OCI-LY7 (cell line): ENCODE measurements at regions not wholly inside any gene's neighbourhood (a gene's known extent, or its start where the extent isn't known, plus 50 kb on each side); places are given as distances from the start of the nearest gene placed in this dataset.

Experiments used
- BruUV-seq: library from RNA; stranded (reverse); fragments of 400-500 nt; replicated peaks from 2 replicates; lab custom pipeline; 2021; lab: Mats Ljungman, UMichigan
- CTCF ChIA-PET: fragments of 300-600 bp; sonication (Branson Sonifier 250); formaldehyde crosslinking; loops from one replicate; lab custom pipeline; 2022; ENCODE audit warnings: antibody characterized with exemption; ENCODE audit not compliant: unreplicated experiment; lab: Charles Lee
- POLR2A ChIA-PET: fragments of 300-600 bp; sonication (Branson Sonifier 250); formaldehyde crosslinking; loops from one replicate; lab custom pipeline; 2022; ENCODE audit warnings: antibody characterized with exemption; lab: Charles Lee
- DNase-seq: peaks from one replicate; pipeline ENCODE4 v3.0.0-alpha.2; 2015; ENCODE audit warnings: low spot score
- H2AFZ ChIP-seq: fragments of 200-600 bp; sonication (generic), shearing (Covaris generic); 2 replicates; pipeline ENCODE4 v1.6.1; 2014; ENCODE audit warnings: mild to moderate bottlenecking, antibody characterized with exemption, low read length, moderate library complexity
- H3K27ac ChIP-seq: fragments of 200-600 bp; sonication (generic); 2 replicates; pipeline ENCODE4 v1.5.1; 2014; ENCODE audit warnings: mixed run types, low read depth, mild to moderate bottlenecking, moderate library complexity, low read length, inconsistent platforms; ENCODE audit not compliant: poor library complexity, severe bottlenecking
- H3K36me3 ChIP-seq: fragments of 200-600 bp; sonication (generic); 2 replicates; pipeline ENCODE4 v1.6.1; 2014; ENCODE audit warnings: mild to moderate bottlenecking, antibody characterized with exemption, low read length, moderate library complexity, mixed read lengths; ENCODE audit not compliant: insufficient read depth
- H3K4me1 ChIP-seq: fragments of 200-600 bp; sonication (generic); 2 replicates; pipeline ENCODE4 v1.5.1; 2014; ENCODE audit warnings: mild to moderate bottlenecking, low read length; ENCODE audit not compliant: insufficient read depth, poor library complexity, severe bottlenecking
- H3K4me2 ChIP-seq: fragments of 200-600 bp; sonication (generic); 2 replicates; pipeline ENCODE4 v1.6.1; 2014; ENCODE audit warnings: mild to moderate bottlenecking, low read length
- H3K4me3 ChIP-seq: fragments of 200-600 bp; sonication (generic); 2 replicates; pipeline ENCODE4 v1.5.1; 2014; ENCODE audit warnings: mild to moderate bottlenecking, low read depth, low read length; ENCODE audit not compliant: poor library complexity, severe bottlenecking
- H3K79me2 ChIP-seq: fragments of 200-600 bp; sonication (generic); 2 replicates; pipeline ENCODE4 v1.6.1; 2016; ENCODE audit warnings: low read depth, mild to moderate bottlenecking, low read length, moderate library complexity, mixed read lengths; ENCODE audit not compliant: insufficient read depth
- H3K9me2 ChIP-seq: fragments of 200-600 bp; sonication (generic); 2 replicates; pipeline ENCODE4 v1.6.1; 2016; ENCODE audit warnings: mild to moderate bottlenecking, low read length, mixed read lengths; ENCODE audit not compliant: insufficient read depth
- H3K9me3 ChIP-seq: fragments of 200-600 bp; sonication (generic); 2 replicates; pipeline ENCODE4 v1.6.1; 2014; ENCODE audit warnings: mild to moderate bottlenecking, mixed run types, low read length, mixed read lengths
- H4K20me1 ChIP-seq: fragments of 200-600 bp; sonication (generic); 2 replicates; pipeline ENCODE4 v1.6.1; 2014; ENCODE audit warnings: mild to moderate bottlenecking, antibody characterized with exemption, low read length, moderate library complexity, mixed read lengths; ENCODE audit not compliant: insufficient read depth
- EZH2phosphoT487 ChIP-seq: fragments of 200-600 bp; sonication (generic); IDR thresholded peaks from 2 replicates; pipeline ENCODE4 v1.6.1; 2018; ENCODE audit warnings: low read depth, borderline replicate concordance, mild to moderate bottlenecking, mixed run types, antibody characterized with exemption, low read length, moderate library complexity, mixed read lengths
- intact Hi-C: fragments of 100-400 bp; cut with micrococcal nuclease; formaldehyde crosslinking; loops from one replicate; pipeline ENCODE4 v1.10.0; 2022; ENCODE audit not compliant: unreplicated experiment
- TF ChIP-seq, protein P1 (sequence below): fragments of 200-600 bp; sonication (generic); conservative IDR thresholded peaks from 2 replicates; pipeline ENCODE4 v1.5.1; 2014; ENCODE audit warnings: mild to moderate bottlenecking, antibody characterized with exemption, low read length, moderate library complexity, mixed read lengths

DNA sequence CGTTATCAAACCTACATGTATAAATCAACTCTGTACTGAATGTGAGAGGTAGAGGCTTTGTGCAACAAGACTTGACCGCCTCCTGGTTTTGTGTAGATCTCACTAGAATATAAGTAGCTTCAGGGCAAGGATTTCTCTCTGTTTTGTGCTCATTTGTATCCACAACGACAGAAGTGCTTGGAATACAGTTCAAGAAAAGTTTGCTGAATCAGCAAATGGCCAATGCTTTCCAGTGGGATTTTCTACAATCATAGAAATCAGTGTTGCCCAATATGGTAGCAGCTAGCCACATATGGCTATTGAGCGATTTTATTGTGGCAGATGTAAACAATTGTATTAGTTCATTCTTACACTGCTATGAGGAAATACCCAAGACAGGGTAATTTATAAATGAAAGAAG is 127.4 kb downstream of the VCX3A start:
- no peak overlapping the region for H3K4me2 ChIP-seq
- no TSS peak for BruUV-seq
- no peaks in the 10 kb centered on the region for H3K36me3 ChIP-seq
- ChIA-PET CTCF (no interaction called here), POLR2A (interaction anchor here (0.7 kb wide), 1 partner anchor 29 kb away, joined by 3 read pairs; no protein-coding TSS in a partner anchor)
- no peak overlapping the region for H2AFZ ChIP-seq
- H3K4me1 ChIP-seq: no peaks in the 10 kb centered on the region
- H3K4me3 ChIP-seq: no peak overlapping the region
- TF ChIP-seq, protein P1, sequence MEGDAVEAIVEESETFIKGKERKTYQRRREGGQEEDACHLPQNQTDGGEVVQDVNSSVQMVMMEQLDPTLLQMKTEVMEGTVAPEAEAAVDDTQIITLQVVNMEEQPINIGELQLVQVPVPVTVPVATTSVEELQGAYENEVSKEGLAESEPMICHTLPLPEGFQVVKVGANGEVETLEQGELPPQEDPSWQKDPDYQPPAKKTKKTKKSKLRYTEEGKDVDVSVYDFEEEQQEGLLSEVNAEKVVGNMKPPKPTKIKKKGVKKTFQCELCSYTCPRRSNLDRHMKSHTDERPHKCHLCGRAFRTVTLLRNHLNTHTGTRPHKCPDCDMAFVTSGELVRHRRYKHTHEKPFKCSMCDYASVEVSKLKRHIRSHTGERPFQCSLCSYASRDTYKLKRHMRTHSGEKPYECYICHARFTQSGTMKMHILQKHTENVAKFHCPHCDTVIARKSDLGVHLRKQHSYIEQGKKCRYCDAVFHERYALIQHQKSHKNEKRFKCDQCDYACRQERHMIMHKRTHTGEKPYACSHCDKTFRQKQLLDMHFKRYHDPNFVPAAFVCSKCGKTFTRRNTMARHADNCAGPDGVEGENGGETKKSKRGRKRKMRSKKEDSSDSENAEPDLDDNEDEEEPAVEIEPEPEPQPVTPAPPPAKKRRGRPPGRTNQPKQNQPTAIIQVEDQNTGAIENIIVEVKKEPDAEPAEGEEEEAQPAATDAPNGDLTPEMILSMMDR: no peak
- no peak for TF ChIP-seq EZH2phosphoT487
- no peaks in the 10 kb centered on the region for H3K9me2 ChIP-seq
- DNase-seq: no peak
- H4K20me1 ChIP-seq: no peaks in the 10 kb centered on the region
- intact Hi-C loops: no loop called here
- H3K79me2 ChIP-seq: no peaks in the 10 kb centered on the region
- no peak overlapping the region for H3K27ac ChIP-seq
- H3K9me3 ChIP-seq: no peaks in the 10 kb centered on the region

DNA sequence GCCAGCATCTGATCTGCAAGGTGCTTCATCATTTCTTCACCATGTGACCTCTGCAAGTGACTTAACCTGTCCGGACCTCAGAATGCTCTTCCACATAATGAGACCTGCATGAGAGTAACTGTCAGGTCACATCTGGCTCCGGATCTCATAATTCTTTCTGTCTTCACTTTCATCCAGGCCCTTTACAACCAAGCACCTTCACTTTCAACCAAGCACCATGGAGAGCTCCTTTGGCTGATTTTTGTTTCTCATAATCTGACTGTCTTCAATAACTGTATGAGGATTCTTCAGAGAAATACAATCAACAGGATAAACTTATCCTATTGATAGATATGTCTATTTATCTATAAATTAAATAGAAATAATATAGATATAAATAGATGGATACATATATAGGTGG is 148.1 kb downstream of the VCX3A start:
- no peak overlapping the region for H3K4me3 ChIP-seq
- no peaks in the 10 kb centered on the region for H4K20me1 ChIP-seq
- no TSS peak for BruUV-seq
- no peaks in the 10 kb centered on the region for H3K79me2 ChIP-seq
- intact Hi-C loops: no loop called here
- H3K36me3 ChIP-seq: no peaks in the 10 kb centered on the region
- no peak overlapping the region for H2AFZ ChIP-seq
- CTCF ChIA-PET: no interaction called here
- H3K9me3 ChIP-seq: no peaks in the 10 kb centered on the region
- no peak overlapping the region for H3K4me2 ChIP-seq
- no peak overlapping the region for H3K27ac ChIP-seq
- H3K4me1 ChIP-seq: no peaks in the 10 kb centered on the region
- TF ChIP-seq EZH2phosphoT487: no peak
- TF ChIP-seq, protein P1: no peak
- POLR2A ChIA-PET: no interaction called here
- DNase-seq: no peak
- no peaks in the 10 kb centered on the region for H3K9me2 ChIP-seq

DNA sequence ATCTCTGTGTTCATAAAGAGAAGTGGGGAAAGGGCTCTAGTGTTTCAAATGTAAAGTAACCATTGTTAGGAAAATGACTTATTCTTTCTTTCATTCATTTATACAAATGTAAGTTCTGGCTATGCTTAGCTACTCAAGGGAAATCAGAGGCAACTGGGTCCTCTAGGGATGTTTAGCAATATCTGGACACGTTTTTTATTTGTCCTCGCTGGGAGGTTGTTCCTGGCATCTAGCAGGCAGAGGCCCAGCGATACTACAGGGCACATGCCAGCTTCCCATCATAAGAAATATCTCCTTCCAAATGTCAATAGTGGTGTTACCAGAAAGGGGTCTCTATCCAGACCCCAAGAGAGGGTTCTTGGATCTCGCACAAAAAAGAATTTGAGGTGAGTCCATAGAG is 150.0 kb downstream of the VCX3A start:
- Histone ChIP-seq H3K9me2 (no peaks in the 10 kb centered on the region), H3K79me2 (no peaks in the 10 kb centered on the region), H4K20me1 (no peaks in the 10 kb centered on the region), H3K27ac (no peak overlapping the region), H3K4me3 (no peak overlapping the region), H3K4me1 (no peaks in the 10 kb centered on the region), H3K4me2 (no peak overlapping the region), H2AFZ (no peak overlapping the region), H3K36me3 (no peaks in the 10 kb centered on the region), H3K9me3 (no peaks in the 10 kb centered on the region)
- CTCF ChIA-PET: interaction anchor here (0.6 kb wide), 1 partner anchor 56 kb away, joined by 3 read pairs; no protein-coding TSS in a partner anchor
- intact Hi-C loops: no loop called here
- POLR2A ChIA-PET: no interaction called here
- no peak for DNase-seq
- BruUV-seq: no TSS peak
- no peak for TF ChIP-seq EZH2phosphoT487
- TF ChIP-seq, protein P1: no peak
